Activated CD4-positive, alpha-beta memory T cell treated with anti-CD3 and anti-CD28 coated beads for 36 hours (primary cell): ENCODE measurements at regions not wholly inside any gene's neighbourhood (a gene's known extent, or its start where the extent isn't known, plus 50 kb on each side); places are given as distances from the start of the nearest gene placed in this dataset.

ENCODE experiments used
- CTCF ChIA-PET: fragments of 350-600 bp; sonication (Branson Sonifier 250); formaldehyde crosslinking; loops from one replicate; lab custom pipeline; 2021; ENCODE audit warnings: antibody characterized with exemption, inconsistent platforms; lab: Charles Lee
- POLR2A ChIA-PET: fragments of 350-600 bp; sonication (Branson Sonifier 250); formaldehyde crosslinking; loops from one replicate; lab custom pipeline; 2021; ENCODE audit warnings: antibody characterized with exemption; lab: Charles Lee
- DNase-seq: peaks from one replicate; pipeline ENCODE4 v3.0.0-alpha.2; 2020
- H3K27ac Mint-ChIP-seq: one replicate; pipeline ENCODE4 v1.8.0; 2021; ENCODE audit warnings: mixed read lengths
- H3K27me3 Mint-ChIP-seq: one replicate; pipeline ENCODE4 v1.8.0; 2021; ENCODE audit warnings: mixed read lengths
- H3K36me3 Mint-ChIP-seq: one replicate; pipeline ENCODE4 v1.8.0; 2021; ENCODE audit warnings: mixed read lengths
- H3K4me1 Mint-ChIP-seq: one replicate; pipeline ENCODE4 v1.8.0; 2021; ENCODE audit warnings: low read depth, mixed read lengths
- H3K4me3 Mint-ChIP-seq: one replicate; pipeline ENCODE4 v1.8.0; 2021; ENCODE audit warnings: mild to moderate bottlenecking, mixed read lengths
- H3K9me3 Mint-ChIP-seq: one replicate; pipeline ENCODE4 v1.8.0; 2021; ENCODE audit warnings: mixed read lengths
- intact Hi-C: fragments of 100-400 bp; cut with micrococcal nuclease; formaldehyde crosslinking; loops from one replicate; pipeline ENCODE4 v1.15.1; 2023

DNA sequence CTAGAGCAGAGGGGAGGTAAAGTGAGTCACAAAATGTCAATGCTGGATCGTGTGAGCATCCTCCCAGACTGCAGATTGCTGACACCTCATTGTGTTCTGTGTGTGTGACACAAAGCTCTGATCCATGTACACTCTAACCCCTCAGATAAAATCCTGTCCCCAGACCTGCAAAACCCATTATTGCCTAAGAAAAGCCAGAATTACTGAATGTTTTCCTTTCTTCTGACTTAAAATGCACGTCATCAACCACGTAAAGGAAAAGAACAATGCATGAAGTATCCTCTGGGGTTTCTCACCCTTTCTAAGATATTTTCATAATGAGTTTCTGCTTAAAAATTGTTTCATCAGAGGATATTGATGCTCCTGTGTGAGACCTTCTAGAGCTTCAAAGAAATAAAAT, 218.0 kb upstream of the PREP start:
- Mint-ChIP-seq H3K27ac (peak overlapping the region; percentile 81), H3K36me3 (no peaks in the 10 kb centered on the region), H3K4me1 (peaks cover 19% of the 10 kb centered on the region), H3K9me3 (no peaks in the 10 kb centered on the region), H3K4me3 (no peak overlapping the region), H3K27me3 (peaks cover 5% of the 10 kb centered on the region)
- ChIA-PET CTCF (interaction anchor here (0.6 to 0.8 kb wide), 3 partner anchors 25 to 307 kb away, joined by 3 read pairs; no protein-coding TSS in a partner anchor), POLR2A (interaction anchor here (0.7 to 1.7 kb wide), 7 partner anchors 19 to 218 kb away, joined by 3 to 6 read pairs (median 4); partner anchors contain the start of gene PREP)
- intact Hi-C loops = loop anchor here (1.0 to 5.0 kb wide), 3 partner anchors 20 to 129 kb away; no protein-coding TSS in a partner anchor
- DNase-seq = peak; percentile 47

DNA sequence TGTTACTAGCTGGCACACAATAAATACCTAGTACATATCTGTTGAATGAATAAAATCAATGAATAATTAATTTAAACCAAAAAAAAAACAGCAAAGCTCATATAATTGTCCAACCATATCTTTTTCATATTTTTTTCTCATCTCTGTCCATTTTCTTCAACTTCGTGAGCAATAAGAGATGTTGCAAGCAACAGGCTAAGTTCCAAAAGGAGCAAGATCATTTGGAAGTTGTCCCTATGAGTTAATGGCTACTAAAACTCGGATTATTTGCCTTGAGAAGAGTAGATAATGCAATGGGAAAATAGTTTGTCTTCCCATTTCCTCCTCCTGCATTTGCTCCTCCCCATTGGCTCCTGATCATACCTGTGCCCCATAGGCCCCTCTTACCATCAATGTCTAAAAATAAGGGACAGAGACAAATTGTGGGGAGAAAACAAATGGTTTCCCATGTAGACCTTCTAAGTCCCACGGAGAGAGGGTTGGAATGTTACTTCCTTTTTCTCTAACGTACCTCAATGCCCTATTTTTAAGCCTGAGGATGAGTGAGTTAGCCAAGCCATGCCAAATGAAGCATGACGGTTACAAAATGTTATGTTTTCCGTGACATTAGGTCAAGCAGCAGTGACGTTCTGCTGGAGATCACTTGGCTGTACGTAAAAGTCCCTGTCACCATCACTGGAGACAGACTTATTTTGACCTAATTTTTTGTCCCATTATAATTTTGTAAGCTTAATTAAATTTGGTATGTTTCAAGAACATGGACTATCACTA, 217.3 kb upstream of the PREP start:
- H3K27ac Mint-ChIP-seq = peak overlapping the region; percentile 81
- H3K4me3 Mint-ChIP-seq = no peak overlapping the region
- ChIA-PET CTCF (interaction anchor here (0.6 to 0.8 kb wide), 2 partner anchors 135 to 307 kb away, joined by 3 read pairs; no protein-coding TSS in a partner anchor), POLR2A (interaction anchor here (0.7 to 1.7 kb wide), 6 partner anchors 18 to 218 kb away, joined by 3 to 6 read pairs (median 4); partner anchors contain the start of gene PREP)
- H3K36me3 Mint-ChIP-seq = no peaks in the 10 kb centered on the region
- H3K9me3 Mint-ChIP-seq = peaks cover 1% of the 10 kb centered on the region
- intact Hi-C loops = loop anchor here (5.0 kb wide), 1 partner anchor 128 kb away; no protein-coding TSS in a partner anchor
- no peak for DNase-seq
- peaks cover 5% of the 10 kb centered on the region for H3K27me3 Mint-ChIP-seq
- H3K4me1 Mint-ChIP-seq = peaks cover 17% of the 10 kb centered on the region

- peaks cover 17% of the 10 kb centered on the region for H3K4me1 Mint-ChIP-seq
- H3K27me3 Mint-ChIP-seq = peaks cover 3% of the 10 kb centered on the region
- ChIA-PET CTCF (no interaction called here), POLR2A (no interaction called here)
- H3K9me3 Mint-ChIP-seq = peaks cover 9% of the 10 kb centered on the region
- no peak overlapping the region for H3K4me3 Mint-ChIP-seq
- H3K36me3 Mint-ChIP-seq = no peaks in the 10 kb centered on the region
- intact Hi-C loops = no loop called here
- no peak overlapping the region for H3K27ac Mint-ChIP-seq
- no peak for DNase-seq
Measured at GRCh38 chr6:105618247-105618646, 215.4 kb upstream of the PREP start.

DNA sequence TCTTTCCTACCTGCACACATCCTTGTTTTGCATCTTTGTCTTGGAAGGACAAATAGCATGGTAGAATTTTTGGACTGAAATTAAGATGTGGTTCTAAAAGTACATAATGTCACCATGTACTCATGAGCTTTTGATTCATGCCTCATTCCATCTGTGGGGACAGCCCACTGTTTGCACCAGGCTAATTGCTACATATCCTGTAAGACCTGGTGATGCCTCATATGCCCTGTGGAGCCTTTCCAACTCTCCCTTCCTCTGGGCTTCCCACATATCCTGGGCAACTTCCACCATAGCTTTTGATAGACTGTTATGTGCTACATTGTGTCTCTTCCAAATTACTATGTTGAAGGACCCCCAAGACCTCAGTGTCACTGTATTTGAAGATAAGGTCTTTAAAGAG, 213.6 kb upstream of the PREP start:
- Mint-ChIP-seq H3K4me3 (no peak overlapping the region), H3K27me3 (peaks cover 5% of the 10 kb centered on the region), H3K9me3 (peaks cover 9% of the 10 kb centered on the region), H3K4me1 (peaks cover 10% of the 10 kb centered on the region), H3K27ac (no peak overlapping the region), H3K36me3 (no peaks in the 10 kb centered on the region)
- ChIA-PET CTCF (no interaction called here), POLR2A (interaction anchor here (0.7 kb wide), 1 partner anchor 8 kb away, joined by 3 read pairs; no protein-coding TSS in a partner anchor)
- no peak for DNase-seq
- intact Hi-C loops = no loop called here

DNA sequence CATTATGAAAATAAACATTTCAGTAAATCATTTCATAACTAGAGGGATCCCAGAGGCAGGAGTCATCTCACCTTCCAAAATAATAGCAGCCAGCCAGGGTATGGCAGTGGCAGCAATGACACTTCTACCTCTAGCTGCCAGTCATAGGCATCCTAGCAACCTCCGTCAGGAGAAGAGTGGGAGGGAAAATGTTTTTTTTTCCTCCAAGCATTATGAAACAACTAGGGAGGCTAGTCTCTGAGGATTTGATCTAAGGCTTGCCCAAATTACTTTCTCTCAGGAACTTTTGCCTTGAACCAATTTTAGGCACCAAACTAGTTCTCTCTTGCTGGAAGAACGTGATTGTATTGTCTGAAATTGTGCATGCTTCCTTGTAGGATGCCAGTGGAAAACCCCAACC, 208.7 kb upstream of the PREP start:
- intact Hi-C loops = no loop called here
- Mint-ChIP-seq H3K4me1 (peaks cover 6% of the 10 kb centered on the region), H3K27ac (no peak overlapping the region), H3K27me3 (peaks cover 9% of the 10 kb centered on the region), H3K36me3 (no peaks in the 10 kb centered on the region), H3K4me3 (no peak overlapping the region), H3K9me3 (peaks cover 9% of the 10 kb centered on the region)
- POLR2A ChIA-PET = interaction anchor here (0.6 kb wide), 1 partner anchor 35 kb away, joined by 3 read pairs; no protein-coding TSS in a partner anchor
- DNase-seq = no peak
- CTCF ChIA-PET = no interaction called here

- Mint-ChIP-seq H3K4me3 (no peak overlapping the region), H3K9me3 (peaks cover 6% of the 10 kb centered on the region), H3K27me3 (peaks cover 10% of the 10 kb centered on the region), H3K36me3 (no peaks in the 10 kb centered on the region), H3K4me1 (peaks cover 6% of the 10 kb centered on the region), H3K27ac (no peak overlapping the region)
- ChIA-PET CTCF (no interaction called here), POLR2A (no interaction called here)
- no peak for DNase-seq
- intact Hi-C loops = no loop called here
Measured at GRCh38 chr6:105609375-105609991, 206.6 kb upstream of the PREP start.

DNA sequence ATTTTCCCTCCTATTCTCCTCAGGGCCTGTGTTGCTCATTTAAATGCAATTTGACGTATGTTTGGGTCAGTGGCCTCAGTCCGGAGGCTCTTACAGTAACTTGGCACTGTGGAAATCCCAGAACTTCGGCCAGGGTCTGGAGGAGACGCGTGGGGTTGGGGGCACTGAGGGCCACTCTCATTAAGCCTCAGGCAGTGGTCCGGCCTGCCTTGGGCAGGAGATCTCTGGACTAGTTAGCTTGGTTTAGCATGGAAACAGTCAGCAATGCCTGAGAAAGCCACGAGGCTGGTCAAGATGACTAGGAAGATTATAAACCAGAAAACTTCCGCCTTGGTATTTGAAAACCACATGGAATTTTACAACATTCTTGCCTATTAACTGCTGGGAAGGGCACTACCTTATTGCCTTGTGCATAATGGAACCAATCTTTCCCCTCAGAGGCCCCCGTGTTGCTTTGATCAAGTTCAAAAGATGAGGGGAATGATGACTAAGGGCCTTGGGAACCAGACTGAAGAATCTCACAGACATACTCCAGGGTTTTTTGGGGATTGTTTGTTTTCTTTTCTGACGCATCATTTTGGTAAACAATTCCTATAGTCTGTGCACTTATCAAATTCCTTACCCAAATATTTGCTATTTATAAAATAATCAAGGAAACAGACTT, 206.0 kb upstream of the PREP start:
- DNase-seq = no peak
- Mint-ChIP-seq H3K4me3 (no peak overlapping the region), H3K27ac (no peak overlapping the region), H3K27me3 (peaks cover 10% of the 10 kb centered on the region), H3K36me3 (no peaks in the 10 kb centered on the region), H3K4me1 (peaks cover 6% of the 10 kb centered on the region), H3K9me3 (peaks cover 4% of the 10 kb centered on the region)
- CTCF ChIA-PET = no interaction called here
- POLR2A ChIA-PET = interaction anchor here (1.0 to 1.3 kb wide), 2 partner anchors 7 to 37 kb away, joined by 3 read pairs; no protein-coding TSS in a partner anchor
- intact Hi-C loops = no loop called here

- Mint-ChIP-seq H3K4me1 (peaks cover 6% of the 10 kb centered on the region), H3K9me3 (peaks cover 4% of the 10 kb centered on the region), H3K27me3 (peaks cover 12% of the 10 kb centered on the region), H3K4me3 (no peak overlapping the region), H3K27ac (no peak overlapping the region), H3K36me3 (no peaks in the 10 kb centered on the region)
- intact Hi-C loops = no loop called here
- ChIA-PET POLR2A (interaction anchor here (1.0 to 1.3 kb wide), 2 partner anchors 8 to 38 kb away, joined by 3 read pairs; no protein-coding TSS in a partner anchor), CTCF (no interaction called here)
- DNase-seq = no peak
Measured at GRCh38 chr6:105607636-105608621, 205.0 kb upstream of the PREP start.

DNA sequence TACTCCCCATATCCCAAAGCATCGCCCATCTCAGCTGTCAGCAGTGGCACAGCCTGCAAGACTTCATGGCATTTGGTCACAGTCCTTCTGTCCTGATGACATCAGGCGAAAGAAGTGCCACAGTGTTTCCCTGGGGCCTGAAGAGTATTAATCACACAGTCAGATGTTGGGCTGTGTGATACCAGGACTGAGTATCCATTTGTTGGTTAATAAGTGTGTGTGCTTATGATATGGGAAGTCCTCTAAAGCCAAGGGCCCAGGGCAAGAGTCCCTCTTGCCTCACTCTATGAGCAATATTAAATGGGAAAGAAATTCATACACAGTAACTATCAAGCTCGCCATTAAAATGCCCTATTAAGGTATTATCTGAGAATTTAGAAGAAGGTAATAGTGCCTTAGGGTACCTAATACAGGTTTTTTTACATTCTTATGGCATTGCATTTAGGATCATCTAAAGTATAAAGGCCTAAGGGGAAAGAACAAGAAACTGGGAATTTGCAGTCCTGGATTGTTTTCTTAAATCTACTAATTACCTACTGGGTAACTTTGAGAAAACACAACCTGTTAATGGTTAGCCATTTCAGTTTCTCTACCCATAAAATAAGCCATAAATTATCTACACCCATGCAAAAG, 204.1 kb upstream of the PREP start:
- POLR2A ChIA-PET = no interaction called here
- Mint-ChIP-seq H3K9me3 (peaks cover 4% of the 10 kb centered on the region), H3K4me3 (no peak overlapping the region), H3K36me3 (no peaks in the 10 kb centered on the region), H3K27ac (no peak overlapping the region), H3K4me1 (peaks cover 6% of the 10 kb centered on the region), H3K27me3 (peaks cover 10% of the 10 kb centered on the region)
- CTCF ChIA-PET = no interaction called here
- intact Hi-C loops = no loop called here
- DNase-seq = no peak

DNA sequence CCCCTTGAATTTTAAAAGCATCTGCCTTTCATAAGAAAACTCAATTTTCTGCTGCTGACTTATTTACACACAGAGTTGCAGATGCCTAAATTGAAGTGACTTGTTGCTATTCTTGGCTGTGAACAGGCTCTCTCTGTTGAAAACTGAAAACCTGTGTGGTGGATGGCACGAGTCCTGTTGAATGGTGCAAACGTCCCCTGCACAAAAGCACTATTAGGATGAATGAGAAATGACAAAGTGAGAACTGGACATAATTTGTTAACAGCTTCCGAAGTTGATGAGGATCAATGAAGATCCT, 201.7 kb upstream of the PREP start:
- Mint-ChIP-seq H3K27ac (no peak overlapping the region), H3K36me3 (no peaks in the 10 kb centered on the region), H3K4me3 (no peak overlapping the region), H3K27me3 (peaks cover 7% of the 10 kb centered on the region), H3K4me1 (peaks cover 28% of the 10 kb centered on the region), H3K9me3 (peaks cover 4% of the 10 kb centered on the region)
- intact Hi-C loops = loop anchor here (5.0 kb wide), 2 partner anchors 378 to 493 kb away; no protein-coding TSS in a partner anchor
- no peak for DNase-seq
- ChIA-PET POLR2A (no interaction called here), CTCF (no interaction called here)
